ENCODE measurements at regions not wholly inside any gene's neighbourhood (a gene's known extent, or its start where the extent isn't known, plus 50 kb on each side); places are given as distances from the start of the nearest gene placed in this dataset.

DNA sequence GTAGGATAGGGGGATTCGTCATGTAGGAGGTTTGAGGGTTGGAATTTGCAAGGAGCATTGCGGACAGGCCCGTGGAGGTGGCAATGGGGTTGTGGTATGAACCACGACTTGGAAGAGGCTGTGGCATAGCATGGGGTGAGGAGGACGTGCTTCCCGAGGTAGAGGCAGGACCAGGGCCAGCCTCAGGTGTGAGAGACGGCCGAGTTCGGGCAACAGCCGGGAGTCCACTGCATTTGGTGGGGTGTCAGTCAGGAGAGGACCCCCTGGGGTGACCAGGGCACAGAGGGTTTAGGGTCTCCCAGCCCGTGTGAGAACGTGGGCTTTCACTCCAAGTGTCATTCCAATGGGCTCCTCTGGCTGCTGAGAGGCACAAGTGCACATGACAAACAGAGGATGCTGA, 339.0 kb downstream of the EIPR1 start:
- no peak overlapping the region for H3K4me3 ChIP-seq (replicated peaks in 1 of 2; ENCODE audit: low read depth in 2 of 2, low read length in 2 of 2)
- TF ChIP-seq, protein P1, sequence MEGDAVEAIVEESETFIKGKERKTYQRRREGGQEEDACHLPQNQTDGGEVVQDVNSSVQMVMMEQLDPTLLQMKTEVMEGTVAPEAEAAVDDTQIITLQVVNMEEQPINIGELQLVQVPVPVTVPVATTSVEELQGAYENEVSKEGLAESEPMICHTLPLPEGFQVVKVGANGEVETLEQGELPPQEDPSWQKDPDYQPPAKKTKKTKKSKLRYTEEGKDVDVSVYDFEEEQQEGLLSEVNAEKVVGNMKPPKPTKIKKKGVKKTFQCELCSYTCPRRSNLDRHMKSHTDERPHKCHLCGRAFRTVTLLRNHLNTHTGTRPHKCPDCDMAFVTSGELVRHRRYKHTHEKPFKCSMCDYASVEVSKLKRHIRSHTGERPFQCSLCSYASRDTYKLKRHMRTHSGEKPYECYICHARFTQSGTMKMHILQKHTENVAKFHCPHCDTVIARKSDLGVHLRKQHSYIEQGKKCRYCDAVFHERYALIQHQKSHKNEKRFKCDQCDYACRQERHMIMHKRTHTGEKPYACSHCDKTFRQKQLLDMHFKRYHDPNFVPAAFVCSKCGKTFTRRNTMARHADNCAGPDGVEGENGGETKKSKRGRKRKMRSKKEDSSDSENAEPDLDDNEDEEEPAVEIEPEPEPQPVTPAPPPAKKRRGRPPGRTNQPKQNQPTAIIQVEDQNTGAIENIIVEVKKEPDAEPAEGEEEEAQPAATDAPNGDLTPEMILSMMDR (IDR thresholded peaks at IDR 0.05; ENCODE audit: low read depth, low read length), result no peak
- no peak for DNase-seq (ENCODE audit: low read depth in 2 of 2)

DNA sequence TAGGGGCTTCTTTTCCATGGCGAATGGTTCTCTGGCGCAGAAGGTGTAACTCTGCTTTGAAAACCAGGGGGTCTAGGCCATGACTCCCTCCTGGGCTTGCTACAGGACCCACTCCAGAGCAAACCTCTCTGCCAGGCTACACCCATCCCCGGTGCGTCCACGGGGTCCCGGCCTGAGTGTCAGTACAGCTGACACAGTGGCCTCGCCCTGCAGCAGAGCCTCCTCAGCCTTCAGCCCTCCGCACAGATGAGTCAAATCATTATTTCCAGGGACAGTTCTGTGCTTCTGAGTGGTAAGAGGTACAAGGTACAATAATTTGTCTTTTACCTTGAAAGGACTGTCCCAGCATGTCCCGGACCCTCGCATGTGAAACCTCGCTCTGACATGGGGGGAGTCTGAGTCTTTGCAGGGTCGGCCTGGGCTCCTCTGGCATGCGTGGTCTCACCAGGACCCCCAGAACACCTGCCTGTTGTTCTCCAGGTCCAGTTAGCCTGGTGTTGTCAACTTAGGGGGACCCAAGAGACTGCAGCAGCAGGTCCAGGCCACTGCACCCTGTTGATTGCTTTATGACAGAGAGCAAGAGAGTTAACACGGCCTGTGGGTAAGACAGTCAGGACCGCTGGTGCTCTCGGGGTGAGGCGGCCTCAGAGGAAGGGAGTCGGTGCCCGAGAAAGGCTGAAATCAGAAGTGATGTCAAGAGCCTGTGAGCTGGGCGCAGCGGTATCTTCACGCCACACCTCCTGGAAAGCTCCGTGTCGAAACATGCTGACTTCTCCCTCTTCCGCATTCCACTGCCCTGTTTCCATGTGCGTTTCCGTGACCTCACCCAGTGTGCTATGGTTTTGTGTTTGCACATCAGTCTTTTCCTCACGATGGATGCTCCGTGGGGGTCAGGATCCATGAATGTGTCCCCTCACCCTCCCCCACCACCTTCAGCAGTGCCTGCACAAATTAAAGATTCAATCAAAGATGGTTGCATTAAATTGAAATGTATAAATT, 340.1 kb downstream of the EIPR1 start:
- no peak overlapping the region for H3K4me3 ChIP-seq (replicated peaks in 1 of 2; ENCODE audit: low read depth in 2 of 2, low read length in 2 of 2)
- DNase-seq (ENCODE audit: low read depth in 2 of 2), result no peak
- TF ChIP-seq, protein P1 (IDR thresholded peaks at IDR 0.05; ENCODE audit: low read depth, low read length), result no peak

DNA sequence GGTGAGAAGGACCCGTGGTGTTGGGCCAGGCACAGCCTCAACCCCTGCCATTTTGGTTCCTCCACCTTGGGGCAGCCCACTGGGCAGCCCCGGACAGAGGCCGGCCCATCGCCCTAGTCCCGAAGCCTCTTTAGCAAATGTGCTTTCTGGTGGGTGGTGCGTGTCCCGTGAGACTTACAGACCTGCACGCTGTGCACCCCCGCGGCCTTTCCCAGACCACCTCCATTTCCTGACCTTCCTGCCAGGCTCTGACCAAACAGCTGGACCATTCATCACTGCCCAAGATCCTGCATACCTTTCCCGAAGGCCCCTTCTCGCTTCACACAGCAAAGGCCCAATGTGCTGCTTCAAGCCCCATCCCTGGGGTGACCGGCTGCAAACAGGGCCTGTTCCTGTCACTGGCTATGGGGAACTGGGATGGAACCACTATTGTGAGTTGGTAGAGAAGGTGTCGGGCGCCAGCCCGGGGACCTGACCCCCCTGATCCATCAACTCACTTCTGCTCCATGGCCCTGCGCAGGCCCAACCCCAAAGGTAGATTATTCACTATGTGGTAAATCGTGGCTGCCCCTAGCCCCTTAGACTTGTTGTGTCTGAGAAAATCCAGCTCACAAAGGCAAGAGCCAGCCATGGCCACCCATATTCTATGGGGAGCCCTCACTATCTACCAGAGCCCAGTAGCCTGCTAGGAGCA, 341.0 kb downstream of the EIPR1 start:
- DNase-seq (ENCODE audit: low read depth in 2 of 2), result no peak

DNA sequence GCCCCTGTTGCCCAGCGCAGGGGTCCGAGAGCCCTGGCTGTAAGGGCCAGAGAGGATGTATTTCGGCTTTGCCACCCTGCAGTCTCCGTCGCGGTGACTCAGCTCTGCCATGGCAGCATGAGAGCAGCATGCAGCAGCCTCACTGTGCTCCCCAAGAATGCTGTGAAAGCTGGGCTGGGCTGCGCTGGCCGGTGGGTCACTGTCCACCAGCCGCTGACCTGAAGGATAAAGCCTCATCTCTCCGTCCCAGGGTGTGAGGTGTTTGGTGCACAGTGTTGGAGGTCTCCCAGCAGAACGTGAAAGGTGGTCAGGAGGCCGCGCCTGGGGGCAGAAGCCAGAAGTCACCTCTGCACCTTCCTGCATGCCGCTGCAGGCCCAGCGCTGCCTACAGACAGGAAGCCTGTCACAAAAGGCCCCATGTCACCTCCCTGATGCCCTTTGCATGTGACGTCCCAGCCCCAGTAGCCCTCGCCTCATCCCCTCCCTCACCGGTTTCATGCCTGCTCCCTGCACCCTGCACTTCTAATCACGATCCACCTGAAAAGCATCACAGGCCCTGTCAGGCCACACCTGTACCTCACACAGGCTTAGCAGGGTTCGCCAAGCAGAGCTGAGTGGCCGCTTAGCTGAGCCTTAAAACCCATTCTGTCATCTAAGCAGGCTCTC, 342.1 kb downstream of the EIPR1 start:
- no peak overlapping the region for H3K4me3 ChIP-seq (replicated peaks in 1 of 2; ENCODE audit: low read depth in 2 of 2, low read length in 2 of 2)
- TF ChIP-seq, protein P1 (IDR thresholded peaks at IDR 0.05; ENCODE audit: low read depth, low read length), result no peak
- DNase-seq (ENCODE audit: low read depth in 2 of 2), result no peak

More for the DNA sequence above, 341.0 kb downstream of the EIPR1 start:
- H3K4me3 ChIP-seq (replicated peaks in 1 of 2; ENCODE audit: low read depth in 2 of 2, low read length in 2 of 2), result no peak overlapping the region
- TF ChIP-seq, protein P1 (IDR thresholded peaks at IDR 0.05; ENCODE audit: low read depth, low read length), result no peak

DNA sequence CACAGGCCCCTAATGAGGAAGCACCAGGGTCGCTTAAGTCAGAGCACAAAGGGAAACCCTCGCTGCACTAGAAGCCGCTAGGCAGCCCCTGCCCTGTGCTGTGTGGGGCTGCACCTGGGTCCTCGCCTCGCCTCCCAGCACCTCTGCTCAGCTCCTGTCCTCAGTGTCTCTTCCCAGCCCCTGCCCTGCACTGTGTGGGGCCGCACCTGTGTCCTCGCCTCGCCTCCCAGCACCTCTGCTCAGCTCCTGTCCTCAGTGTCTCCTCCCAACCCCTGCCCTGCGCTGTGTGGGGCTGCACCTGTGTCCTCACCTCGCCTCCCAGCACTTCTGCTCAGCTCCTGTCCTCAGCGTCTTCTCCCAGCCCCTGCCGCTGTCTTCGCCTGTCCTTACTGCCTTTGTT, 342.8 kb downstream of the EIPR1 start:
- H3K4me3 ChIP-seq (replicated peaks in 1 of 2; ENCODE audit: low read depth in 2 of 2, low read length in 2 of 2), result no peak overlapping the region
- TF ChIP-seq, protein P1 (IDR thresholded peaks at IDR 0.05; ENCODE audit: low read depth, low read length), result no peak
- no peak for DNase-seq (ENCODE audit: low read depth in 2 of 2)

DNA sequence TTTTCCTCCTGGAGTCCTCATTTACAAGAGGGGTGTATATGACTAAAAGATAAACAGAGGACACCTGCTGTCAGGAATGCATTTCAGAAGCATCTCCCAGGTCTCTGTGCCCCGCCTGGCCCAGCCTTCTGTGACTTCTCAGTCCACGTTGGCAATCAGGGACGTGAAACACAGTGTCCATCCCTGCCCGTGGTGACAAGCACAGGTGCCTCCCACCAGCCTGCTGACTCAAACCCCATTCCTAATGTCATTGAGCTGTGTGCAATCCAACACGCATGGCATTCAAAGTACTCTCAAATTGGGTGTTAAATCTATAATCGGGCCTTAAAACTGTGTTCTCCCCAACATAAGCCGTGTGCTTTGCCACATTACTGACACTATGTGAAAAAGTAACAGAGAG, 343.2 kb downstream of the EIPR1 start:
- DNase-seq (ENCODE audit: low read depth in 2 of 2), result no peak
- TF ChIP-seq, protein P1 (IDR thresholded peaks at IDR 0.05; ENCODE audit: low read depth, low read length), result no peak
- no peak overlapping the region for H3K4me3 ChIP-seq (replicated peaks in 1 of 2; ENCODE audit: low read depth in 2 of 2, low read length in 2 of 2)
